PC-3 (cell line): ENCODE measurements at regions not wholly inside any gene's neighbourhood (a gene's known extent, or its start where the extent isn't known, plus 50 kb on each side); places are given as distances from the start of the nearest gene placed in this dataset.

Experiments
- CTCF ChIP-seq: fragments of 300-600 bp; sonication (generic); conservative IDR thresholded peaks from 2 replicates; pipeline ENCODE4 v1.5.1; 2017; ENCODE audit warnings: antibody characterized with exemption, low read depth, mild to moderate bottlenecking, low read length
- EZH2 ChIP-seq: fragments of 300-600 bp; sonication (generic); IDR thresholded peaks from one replicate; pipeline ENCODE4 v1.6.1; 2017; ENCODE audit warnings: antibody characterized with exemption, mild to moderate bottlenecking, low read length; ENCODE audit not compliant: unreplicated experiment
- EZH2phosphoT487 ChIP-seq: fragments of 300-600 bp; sonication (generic); IDR thresholded peaks from 2 replicates; pipeline ENCODE4 v1.6.1; 2018; ENCODE audit warnings: mild to moderate bottlenecking, antibody characterized with exemption, low read length, borderline replicate concordance

GRCh38 chr11:26847977-26848376 is 126.1 kb upstream of the SLC5A12 start:
- TF ChIP-seq CTCF = no peak
- no peak for TF ChIP-seq EZH2
- no peak for TF ChIP-seq EZH2phosphoT487
